ENCODE measurements at regions not wholly inside any gene's neighbourhood (a gene's known extent, or its start where the extent isn't known, plus 50 kb on each side); places are given as distances from the start of the nearest gene placed in this dataset.
A peak's percentile ranks its signal among the peaks of the same experiment; 100 is the strongest.

- DNase-seq, result no peak
Observed at GRCh38 chr13:34129436-34129835, 311.5 kb downstream of the RFC3 start.

DNA sequence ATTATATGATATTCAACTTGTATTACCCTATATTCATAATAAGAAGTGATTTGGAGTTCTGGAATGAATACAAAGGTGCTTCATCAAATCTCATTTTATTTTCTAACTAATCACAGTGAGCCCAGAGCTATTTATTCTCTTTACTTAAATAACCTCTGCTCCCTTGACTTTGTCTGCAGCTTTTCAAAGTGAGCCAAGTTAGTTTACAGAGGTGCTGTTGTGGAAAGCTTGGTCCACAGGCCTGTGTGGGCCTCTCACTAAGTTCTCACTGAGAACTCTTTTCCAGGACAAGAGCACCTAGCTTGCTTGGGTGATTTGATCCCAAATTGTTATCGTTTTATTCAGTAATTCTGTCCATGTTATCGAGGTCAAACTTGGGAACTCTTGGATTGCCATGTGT, 319.3 kb downstream of the RFC3 start:
- DNase-seq, result no peak

DNA sequence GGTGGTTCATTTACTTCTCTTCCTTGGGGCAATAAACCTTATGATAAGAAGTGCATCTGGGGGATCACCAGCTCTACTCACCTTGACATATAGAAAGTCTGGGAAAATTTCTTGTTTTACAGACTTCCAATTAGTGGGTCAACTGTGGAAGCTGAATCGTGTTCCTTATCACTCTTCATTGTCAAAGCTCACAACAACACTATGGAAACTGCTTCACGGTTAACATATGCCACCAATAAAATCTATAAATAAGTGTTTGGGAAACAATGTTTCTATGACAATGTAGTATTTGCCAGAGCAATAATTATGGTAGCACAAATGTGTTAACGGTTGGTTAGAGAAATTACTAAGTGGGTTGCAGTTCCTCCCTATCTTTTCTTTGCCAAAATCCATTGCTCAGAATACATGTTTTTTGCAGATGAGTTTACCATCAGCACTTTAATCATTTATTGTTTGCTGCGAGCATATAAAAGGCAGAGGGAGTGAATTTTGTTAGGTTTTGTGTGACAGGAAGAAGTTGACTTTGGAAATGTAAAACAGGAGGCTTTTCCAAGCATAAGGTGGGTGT, 321.8 kb downstream of the RFC3 start:
- no peak for DNase-seq

DNA sequence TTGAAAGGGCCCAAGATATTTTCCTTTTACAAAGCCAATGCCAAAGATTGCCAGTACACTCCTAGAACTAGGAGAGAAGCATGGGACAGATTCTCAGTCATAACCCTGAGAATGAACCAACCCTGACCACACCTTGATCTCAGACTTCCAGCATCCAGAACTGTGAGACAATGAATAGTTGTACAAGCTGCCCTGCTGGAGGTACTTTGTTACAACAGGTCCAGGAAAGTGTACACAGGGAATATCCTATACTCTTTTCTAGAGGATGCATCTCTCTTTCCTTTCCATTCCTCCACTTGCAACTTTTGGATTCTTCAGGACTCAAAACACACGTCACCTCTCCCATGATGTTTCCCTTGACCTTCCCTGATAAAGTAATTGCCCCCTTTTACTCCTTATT, 325.7 kb downstream of the RFC3 start:
- DNase-seq, result no peak

- DNase-seq, result no peak
Observed at GRCh38 chr13:34144142-34144541, 326.2 kb downstream of the RFC3 start.

DNA sequence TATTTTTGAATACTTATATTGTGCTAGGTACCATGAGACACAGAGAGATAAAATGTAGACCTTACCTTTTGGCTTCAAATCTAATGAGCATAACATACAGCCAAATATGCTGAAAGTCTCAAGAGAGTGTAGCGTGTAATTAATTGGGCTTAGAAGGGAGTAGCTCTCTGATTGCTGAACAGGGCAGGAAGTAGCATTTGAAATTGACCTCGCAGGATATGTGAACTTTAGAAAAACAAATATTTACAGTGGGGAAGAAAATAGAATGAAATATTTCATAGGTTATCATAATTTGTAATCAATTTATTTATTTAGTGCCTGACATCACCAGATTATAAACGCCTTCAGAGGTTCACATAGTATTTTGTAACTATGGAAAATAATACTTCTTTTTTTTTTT, 327.1 kb downstream of the RFC3 start:
- DNase-seq, result no peak

DNA sequence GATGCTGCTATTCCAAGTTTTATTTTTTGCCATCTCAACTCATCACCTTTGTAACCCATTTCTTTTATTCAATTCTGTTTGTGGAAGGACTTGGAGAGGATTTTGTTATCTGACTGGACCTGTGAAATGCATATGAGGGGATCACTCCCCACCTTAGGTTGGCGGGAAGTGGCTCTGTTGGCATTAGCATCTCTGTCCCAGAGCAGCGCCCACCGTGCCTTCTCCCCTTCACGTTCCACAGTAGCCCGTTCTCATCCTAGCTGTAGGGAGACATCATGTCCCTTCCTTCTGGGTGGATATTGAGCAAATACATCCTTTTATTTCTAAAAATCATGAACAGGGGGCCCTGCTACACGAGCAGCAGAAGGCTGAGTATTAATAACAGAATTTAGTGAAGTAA, 330.4 kb downstream of the RFC3 start:
- no peak for DNase-seq

DNA sequence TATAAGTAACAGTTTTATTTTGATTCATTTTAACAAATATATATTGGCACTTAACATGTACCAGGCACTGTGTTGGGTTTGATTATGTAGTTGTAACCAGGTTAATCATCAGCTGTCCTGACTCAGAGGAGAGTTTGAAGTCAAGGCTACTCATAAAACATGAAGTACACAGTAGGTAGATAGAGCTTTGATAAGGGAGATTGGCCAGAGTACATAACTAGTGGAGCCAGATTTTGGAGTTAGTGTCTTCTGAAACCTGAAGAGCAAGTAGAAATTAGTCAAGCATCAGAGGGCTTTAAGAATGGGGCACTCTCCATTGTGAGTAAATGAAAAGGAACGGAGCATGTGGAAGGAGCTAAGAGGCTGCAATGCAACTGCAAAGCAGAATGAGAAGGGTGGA, 333.9 kb downstream of the RFC3 start:
- no peak for DNase-seq

- no peak for DNase-seq
Observed at GRCh38 chr13:34152409-34152808, 334.5 kb downstream of the RFC3 start.

- no peak for DNase-seq
Observed at GRCh38 chr13:34152996-34153395, 335.0 kb downstream of the RFC3 start.

DNA sequence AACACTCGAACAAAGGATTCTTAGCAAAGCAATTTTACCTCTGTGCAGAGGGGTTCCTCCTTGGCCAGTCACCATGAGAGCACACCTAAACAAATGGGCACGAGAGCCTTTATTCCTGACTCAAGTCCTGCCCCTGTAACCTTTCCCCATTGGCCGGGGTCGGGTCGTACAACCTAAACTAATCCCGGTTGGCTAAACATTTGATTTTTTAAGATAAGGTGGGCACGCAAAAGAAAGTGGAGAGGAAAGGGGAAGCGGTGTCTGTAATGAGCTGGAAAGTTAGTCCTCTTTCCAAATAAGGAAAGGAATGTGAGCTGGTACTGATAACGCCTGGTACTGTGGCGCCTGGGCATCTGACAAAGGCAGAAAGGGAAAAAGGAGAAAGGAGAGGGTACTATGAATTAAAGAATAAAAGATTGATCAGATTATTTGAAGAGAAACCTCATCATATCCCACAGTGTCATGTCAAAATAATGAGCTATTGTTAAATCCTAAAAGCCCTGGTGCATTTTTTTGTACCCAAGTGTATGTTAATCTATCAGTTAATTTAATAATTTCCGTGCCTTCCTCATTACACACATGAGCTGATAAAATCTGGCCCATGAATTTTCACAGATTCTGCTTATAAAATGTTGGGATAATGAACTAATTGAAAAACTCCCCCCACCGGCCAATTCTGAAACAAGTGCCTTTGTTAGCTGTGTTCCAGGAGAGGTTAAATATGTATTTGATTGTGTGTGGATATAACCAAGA, 335.7 kb downstream of the RFC3 start:
- no peak for DNase-seq

GRCh38 chr13:34155931-34156607, 338.1 kb downstream of the RFC3 start:
- no peak for DNase-seq

- DNase-seq, result peak; percentile 4
Observed at GRCh38 chr13:34156841-34157365, 339.0 kb downstream of the RFC3 start.

DNA sequence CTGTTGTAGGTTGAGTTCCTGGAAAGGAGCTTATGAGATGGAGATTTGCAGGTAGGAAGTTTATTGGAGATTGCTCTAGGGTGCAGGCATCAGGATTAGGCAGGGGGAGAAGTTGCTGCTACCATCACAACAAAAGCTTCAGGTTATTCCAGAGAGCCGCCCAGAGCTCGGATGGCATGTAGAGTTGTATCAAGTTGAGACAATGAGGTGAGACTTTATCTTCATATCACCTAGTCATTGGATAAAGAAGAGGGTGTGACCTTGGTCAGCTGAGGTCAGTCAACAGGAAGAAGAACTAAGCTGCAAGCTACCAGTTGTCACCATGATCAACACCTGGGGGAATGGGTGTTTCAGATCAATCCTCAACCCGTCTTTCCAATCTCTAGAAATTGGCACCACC, 342.0 kb downstream of the RFC3 start:
- DNase-seq, result no peak

GRCh38 chr13:34161931-34162543, 344.1 kb downstream of the RFC3 start:
- DNase-seq, result no peak

- DNase-seq, result no peak
Observed at GRCh38 chr13:34162544-34162933, 344.6 kb downstream of the RFC3 start.

DNA sequence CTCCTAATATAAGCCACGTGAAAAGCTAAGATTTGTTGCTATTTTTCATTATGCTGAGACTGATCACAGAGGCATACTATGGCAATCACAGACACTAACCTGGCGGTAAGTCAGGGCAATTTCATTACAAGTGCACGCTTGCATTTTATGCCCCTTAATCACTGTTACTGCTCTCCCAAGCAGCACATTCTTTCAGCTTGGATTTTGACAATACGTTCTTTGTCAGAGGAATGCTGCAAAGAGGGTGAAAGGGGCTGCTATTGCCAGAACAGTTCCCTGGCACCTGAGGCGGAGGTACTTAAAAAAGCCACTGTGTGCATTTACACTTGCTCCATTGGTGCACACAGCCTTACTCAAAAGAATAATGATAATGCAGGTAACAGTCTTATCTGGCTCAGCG, 346.6 kb downstream of the RFC3 start:
- no peak for DNase-seq

GRCh38 chr13:34165158-34165557, 347.2 kb downstream of the RFC3 start:
- no peak for DNase-seq

GRCh38 chr13:34166406-34166805, 348.5 kb downstream of the RFC3 start:
- DNase-seq, result no peak

DNA sequence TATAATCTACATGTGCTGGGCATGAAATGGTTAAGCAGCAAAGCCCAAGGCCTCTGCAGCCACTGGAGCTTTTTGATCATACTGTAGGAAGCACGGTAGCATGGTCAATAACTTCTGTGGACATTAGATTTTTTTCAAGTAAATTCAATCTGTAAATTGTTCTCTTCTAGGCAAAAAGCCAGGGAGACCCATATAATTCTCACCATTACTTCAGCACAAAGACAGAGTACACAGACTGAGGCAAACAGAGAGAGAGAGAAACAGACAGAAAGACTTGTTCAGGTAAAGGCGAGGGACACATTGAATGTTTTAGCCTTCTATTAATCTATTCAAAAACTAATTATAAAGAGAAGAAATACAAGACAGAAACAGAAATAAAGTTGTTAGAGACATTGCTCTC, 349.4 kb downstream of the RFC3 start:
- DNase-seq, result no peak

DNA sequence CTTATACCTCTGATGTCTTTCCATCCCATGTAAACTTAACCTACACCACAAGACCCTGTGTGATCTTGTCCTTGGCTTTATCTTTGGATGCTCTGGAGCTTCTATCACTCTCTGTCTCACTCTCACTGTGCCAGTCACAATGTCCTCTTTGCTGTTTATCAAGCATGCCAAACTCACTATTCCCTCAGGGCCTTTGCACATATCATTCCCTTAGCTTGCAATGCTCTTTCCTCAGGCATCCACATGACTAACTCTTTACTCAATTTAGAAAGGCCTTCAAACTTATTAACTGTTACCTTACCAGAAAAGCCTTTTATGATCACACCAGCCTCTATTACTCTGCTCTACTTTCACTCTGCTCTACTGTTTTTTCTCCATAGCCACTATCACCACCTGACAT, 354.1 kb downstream of the RFC3 start:
- DNase-seq, result no peak

DNA sequence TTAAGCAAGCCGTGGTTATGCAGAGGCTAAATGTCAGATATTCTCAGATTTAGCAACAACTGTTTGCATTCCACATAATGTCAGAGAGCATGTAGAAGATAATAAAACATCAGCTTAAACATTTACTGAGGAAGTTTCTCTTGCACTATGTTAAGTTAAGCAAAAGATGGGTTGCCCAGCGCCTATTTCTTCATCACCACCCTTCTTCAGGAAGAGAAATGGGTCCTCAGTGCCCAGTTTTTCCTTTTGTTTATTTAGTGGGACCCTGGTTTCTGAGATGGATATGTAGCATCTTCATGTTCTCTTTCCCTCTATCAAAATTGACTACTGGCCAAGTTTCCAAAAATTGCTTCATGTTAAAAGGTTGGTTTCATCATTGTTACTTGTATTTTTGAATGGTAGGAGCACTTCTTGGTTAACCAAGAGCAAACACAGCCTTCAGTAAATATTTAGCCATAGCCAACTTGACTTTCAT, 356.8 kb downstream of the RFC3 start:
- DNase-seq, result no peak

GRCh38 chr13:34175551-34175950, 357.6 kb downstream of the RFC3 start:
- DNase-seq, result no peak

GRCh38 chr13:34176633-34177032, 358.7 kb downstream of the RFC3 start:
- no peak for DNase-seq

Measured in CD4-positive, alpha-beta T cell treated with Interleukin-12 subunit alpha and Interleukin-12 subunit beta, for 1 hour (primary cell).